Non-pigmented ciliary epithelial cell (primary cell): ENCODE measurements at regions not wholly inside any gene's neighbourhood (a gene's known extent, or its start where the extent isn't known, plus 50 kb on each side); places are given as distances from the start of the nearest gene placed in this dataset.
"Not testable (repeated sequence)": the region's sequence is repeated elsewhere in the genome, so short reads cannot be mapped to it uniquely, and the experiment has no call there.

Source experiments
- DNase-seq: peaks from one replicate; pipeline ENCODE4 v3.0.0-alpha.2; 2010; ENCODE audit warnings: low read depth

GRCh38 chr16:87209808-87210512, 107.2 kb downstream of the C16orf95 start:
- no peak for DNase-seq

GRCh38 chr16:87210894-87211293, 106.3 kb downstream of the C16orf95 start:
- DNase-seq, result no peak

GRCh38 chr16:87212026-87212425, 105.2 kb downstream of the C16orf95 start:
- DNase-seq, result no peak

GRCh38 chr16:87213536-87213935, 103.7 kb downstream of the C16orf95 start:
- DNase-seq, result no peak

DNA sequence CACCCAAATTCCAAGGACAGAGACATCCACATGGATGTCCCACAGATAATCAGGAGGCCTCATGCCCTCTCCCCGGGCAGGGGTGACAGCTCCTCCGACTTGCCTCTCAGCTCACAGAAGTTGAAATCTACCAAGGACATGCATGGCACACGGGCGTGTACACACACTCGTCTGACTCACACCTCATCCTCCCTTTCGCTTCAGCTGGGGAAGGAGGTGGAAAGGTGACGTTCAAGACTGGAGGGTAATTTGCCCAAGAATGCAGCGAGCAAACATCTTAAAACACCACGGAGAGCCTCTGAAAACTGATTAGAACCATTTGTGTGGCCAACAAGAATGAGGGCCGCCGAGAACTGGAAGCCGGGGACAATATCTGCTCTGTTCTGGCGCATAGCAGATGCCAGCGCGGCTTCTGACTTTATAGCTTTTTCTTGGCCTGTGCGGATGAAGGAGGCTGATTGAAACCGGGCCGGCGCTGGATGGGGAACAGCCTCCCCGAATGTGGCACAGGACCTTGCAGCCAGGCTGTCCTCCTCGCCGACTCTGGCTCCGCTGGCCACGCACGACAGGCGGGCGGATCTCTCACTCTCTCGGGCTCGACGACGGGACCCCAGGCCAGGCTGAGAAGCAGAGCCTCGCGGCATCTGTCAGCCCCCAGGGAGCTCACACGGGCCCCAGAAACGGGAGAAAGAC, 100.9 kb downstream of the C16orf95 start:
- no peak for DNase-seq

GRCh38 chr16:87216841-87217275, 100.3 kb downstream of the C16orf95 start:
- DNase-seq, result no peak

- DNase-seq, result not testable (repeated sequence)
Measured at GRCh38 chr16:87217802-87218201, 99.4 kb downstream of the C16orf95 start.

- DNase-seq, result no peak
Measured at GRCh38 chr16:87218281-87219055, 98.7 kb downstream of the C16orf95 start.

DNA sequence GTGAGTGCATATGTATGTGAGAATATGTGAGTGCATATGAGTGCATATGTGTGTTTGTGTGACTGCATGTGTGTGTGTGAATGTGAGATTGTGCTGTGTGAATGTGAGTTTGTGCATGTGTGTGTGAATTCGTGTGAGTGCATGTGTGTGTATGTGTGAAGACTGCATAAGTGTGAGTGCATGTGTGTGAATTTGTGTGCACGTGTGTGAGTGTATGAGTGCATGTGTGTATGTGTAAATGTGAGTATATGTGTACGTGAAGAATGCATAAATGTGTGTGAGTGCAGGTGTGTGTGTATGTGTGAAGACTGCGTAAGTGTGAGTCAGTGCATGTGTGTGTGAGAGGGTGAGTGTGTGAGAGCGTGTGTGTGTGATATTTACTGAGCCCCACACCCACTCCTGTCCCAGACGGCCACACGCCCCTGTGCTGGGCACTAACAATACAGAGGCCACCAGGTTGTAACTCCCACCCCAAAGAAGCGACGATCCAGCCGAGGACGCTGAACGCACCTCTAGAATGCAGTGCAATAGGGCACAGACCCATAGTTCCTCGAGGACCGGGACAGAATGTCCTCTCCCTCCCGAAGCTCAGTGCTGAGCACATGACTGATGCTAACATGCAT, 97.8 kb downstream of the C16orf95 start:
- DNase-seq, result no peak

DNA sequence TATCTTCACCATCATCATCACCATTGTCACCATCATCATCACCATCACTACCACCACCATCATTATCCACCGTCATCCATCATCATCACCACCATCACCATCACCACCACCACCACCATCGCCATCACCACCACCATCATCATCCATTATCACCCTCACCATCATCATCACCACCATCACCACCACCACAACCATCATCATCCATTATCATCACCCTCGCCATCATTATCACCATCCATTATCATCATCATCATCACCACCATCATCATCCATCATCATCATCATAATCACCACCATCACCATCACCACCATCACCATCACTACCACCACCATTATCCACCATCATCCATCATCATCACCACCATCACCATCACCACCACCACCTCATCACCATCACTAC, 95.6 kb downstream of the C16orf95 start:
- DNase-seq, result no peak

DNA sequence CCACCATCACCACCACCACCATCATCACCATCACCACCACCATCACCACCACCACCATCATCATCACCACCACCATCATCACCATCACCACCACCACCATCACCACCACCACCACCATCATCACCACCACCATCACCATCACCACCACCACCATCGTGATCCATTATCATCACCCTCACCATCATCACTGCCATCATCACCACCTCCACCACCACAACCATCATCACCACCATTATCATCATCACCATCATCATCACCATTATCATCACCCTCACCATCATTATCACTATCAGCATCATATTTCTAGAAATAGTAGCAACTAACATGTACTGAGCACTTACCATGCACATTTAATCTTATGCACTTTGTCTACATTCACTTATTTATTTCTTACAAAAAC, 94.9 kb downstream of the C16orf95 start:
- no peak for DNase-seq

DNA sequence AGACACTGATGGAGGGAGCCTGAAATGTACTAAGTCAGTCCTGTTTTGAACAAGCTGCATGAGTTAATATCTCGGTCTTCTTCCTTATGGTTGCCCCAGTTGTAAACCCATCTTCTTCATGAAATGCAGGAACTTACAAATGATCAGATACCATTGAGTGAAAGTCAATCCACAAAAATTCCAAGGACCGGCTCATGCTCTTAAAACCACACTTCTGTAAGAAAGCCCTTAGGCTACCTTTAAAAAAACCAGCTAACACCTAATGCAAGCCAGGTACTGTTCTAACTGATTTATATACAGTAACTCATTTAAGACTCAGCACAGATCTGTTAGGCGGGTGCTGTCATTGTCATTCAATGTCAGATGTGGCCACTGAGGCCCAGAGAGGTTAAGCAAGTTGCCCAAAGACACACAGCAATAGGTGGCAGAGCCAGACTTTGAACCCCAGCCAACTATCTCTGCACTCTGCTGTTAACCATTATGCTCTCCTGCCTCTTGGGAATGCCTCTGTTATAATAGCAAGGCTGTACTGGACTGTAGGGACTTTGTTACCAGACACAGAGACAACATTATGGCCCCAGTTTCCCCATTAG, 93.4 kb downstream of the C16orf95 start:
- DNase-seq, result no peak

DNA sequence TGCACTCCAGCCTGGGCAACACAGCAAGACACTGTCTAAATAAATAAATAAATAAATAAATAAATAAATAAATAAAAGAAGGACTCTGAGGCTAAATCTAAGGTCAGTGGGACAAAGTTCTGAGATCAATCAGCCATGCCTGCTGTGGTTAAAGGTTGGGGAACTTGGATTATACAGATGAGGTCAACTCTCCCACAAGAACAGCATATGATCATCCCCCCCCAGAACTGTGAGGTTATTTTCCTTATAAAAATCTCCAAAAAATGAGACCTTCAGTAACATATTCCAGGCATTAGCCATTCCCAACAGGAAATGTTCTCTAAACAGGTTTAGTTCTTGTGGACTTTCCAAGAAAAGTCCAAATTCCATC, 90.3 kb downstream of the C16orf95 start:
- no peak for DNase-seq

- DNase-seq, result peak; percentile 60
Measured at GRCh38 chr16:87227296-87227951, 89.8 kb downstream of the C16orf95 start.

GRCh38 chr16:87228363-87228762, 88.8 kb downstream of the C16orf95 start:
- DNase-seq, result no peak

- DNase-seq, result no peak
Measured at GRCh38 chr16:87229230-87230188, 87.7 kb downstream of the C16orf95 start.

GRCh38 chr16:87230571-87230970, 86.6 kb downstream of the C16orf95 start:
- DNase-seq, result no peak

GRCh38 chr16:87231295-87231694, 85.9 kb downstream of the C16orf95 start:
- DNase-seq, result no peak

DNA sequence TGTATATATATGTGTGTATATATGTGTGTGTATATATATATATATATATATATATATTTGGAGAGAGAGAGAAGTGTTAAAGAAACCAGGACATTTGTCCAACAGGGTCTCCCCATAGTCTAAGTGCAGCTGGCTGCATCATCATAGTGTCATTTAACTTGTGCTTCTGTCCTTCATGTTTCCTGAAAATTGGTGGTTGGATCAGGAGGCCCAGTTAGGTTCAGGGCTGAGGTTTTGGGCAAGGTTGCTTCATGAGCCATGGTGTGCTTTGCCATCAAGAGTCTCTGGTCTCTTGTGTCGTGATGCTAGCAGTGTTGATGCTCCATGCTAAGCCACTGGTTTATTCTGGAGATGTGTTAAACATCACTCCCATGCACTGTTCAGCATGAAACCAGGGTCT, 85.3 kb downstream of the C16orf95 start:
- no peak for DNase-seq

DNA sequence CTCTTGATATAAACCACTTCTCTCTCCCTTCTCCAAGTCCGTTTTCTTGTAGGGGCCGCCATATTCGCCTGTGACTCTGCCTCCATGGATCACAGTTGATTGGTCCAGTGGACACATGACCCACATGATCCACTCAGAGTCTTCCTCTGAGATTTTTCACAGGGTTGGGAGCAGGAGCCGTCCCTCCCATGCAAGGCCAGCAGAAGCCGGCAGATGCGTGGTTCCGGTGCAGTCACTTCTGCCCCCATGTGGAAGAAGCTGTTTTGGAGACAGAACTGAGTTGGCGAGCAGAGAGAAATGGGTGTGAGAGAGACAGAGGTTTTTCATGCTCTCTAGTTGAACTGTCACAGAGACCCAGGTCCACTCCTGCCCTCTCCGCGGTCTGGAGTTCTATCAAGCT, 83.3 kb downstream of the C16orf95 start:
- DNase-seq, result no peak
